Glutamatergic neuron (in vitro differentiated cells): ENCODE measurements at regions not wholly inside any gene's neighbourhood (a gene's known extent, or its start where the extent isn't known, plus 50 kb on each side); places are given as distances from the start of the nearest gene placed in this dataset.
A peak's percentile ranks its signal among the peaks of the same experiment; 100 is the strongest.

ENCODE experiments used
- DNase-seq: peaks from one replicate; pipeline ENCODE4 v3.0.0; 2022
- H3K27ac Mint-ChIP-seq: one replicate; pipeline ENCODE4 v1.8.0; 2020; ENCODE audit warnings: mild to moderate bottlenecking, mixed read lengths, inconsistent platforms; ENCODE audit not compliant: unreplicated experiment
- H3K27me3 Mint-ChIP-seq: one replicate; pipeline ENCODE4 v1.8.0; 2020; ENCODE audit warnings: mild to moderate bottlenecking, moderate library complexity, mixed read lengths, inconsistent platforms; ENCODE audit not compliant: unreplicated experiment
- H3K36me3 Mint-ChIP-seq: one replicate; pipeline ENCODE4 v1.8.0; 2020; ENCODE audit warnings: mild to moderate bottlenecking, mixed read lengths, inconsistent platforms; ENCODE audit not compliant: unreplicated experiment
- H3K4me1 Mint-ChIP-seq: one replicate; pipeline ENCODE4 v1.8.0; 2020; ENCODE audit warnings: mild to moderate bottlenecking, low read depth, mixed read lengths, inconsistent platforms; ENCODE audit not compliant: unreplicated experiment
- H3K4me3 Mint-ChIP-seq: one replicate; pipeline ENCODE4 v1.8.0; 2020; ENCODE audit warnings: mild to moderate bottlenecking, mixed read lengths, inconsistent platforms; ENCODE audit not compliant: unreplicated experiment
- H3K9me3 Mint-ChIP-seq: one replicate; pipeline ENCODE4 v1.8.0; 2020; ENCODE audit warnings: mild to moderate bottlenecking, moderate library complexity, mixed read lengths, inconsistent platforms; ENCODE audit not compliant: unreplicated experiment
- CTCF ChIP-seq: fragments of 200-600 bp; sonication (generic); IDR thresholded peaks from one replicate; pipeline ENCODE4 v1.5.0; 2021; ENCODE audit not compliant: partially characterized antibody, unreplicated experiment

- Mint-ChIP-seq H3K9me3 (peaks cover 5% of the 10 kb centered on the region), H3K27me3 (no peaks in the 10 kb centered on the region), H3K4me1 (no peaks in the 10 kb centered on the region), H3K36me3 (no peaks in the 10 kb centered on the region), H3K4me3 (no peak overlapping the region), H3K27ac (no peak overlapping the region)
- no peak for DNase-seq
- no peak for TF ChIP-seq CTCF
These were observed 68.5 kb downstream of the CDC14C start for GRCh38 chr7:48992816-48993215.

DNA sequence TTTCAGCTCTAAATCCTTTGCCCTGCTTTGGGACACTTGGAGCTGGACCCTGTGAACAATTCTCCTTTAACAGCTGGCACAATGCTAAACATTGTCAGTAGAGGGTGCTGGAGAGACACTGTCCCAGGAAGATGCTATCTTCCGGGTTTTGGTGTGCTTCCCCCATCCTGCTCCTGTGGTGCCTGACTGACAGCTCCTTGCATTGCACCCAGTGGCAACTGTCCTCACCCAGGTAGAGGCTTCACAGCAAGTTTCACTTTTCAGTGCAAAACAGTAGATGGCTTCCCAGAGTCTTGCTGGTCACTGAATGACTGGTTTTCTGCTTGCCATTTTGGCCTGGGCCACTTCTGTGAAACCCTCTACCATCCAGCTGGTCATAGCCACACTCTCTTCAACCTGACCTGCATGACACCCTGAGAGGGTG is 77.3 kb downstream of the CDC14C start:
- H3K4me3 Mint-ChIP-seq = no peak overlapping the region
- no peak overlapping the region for H3K27ac Mint-ChIP-seq
- peaks cover 6% of the 10 kb centered on the region for H3K36me3 Mint-ChIP-seq

GRCh38 chr7:49010717-49011116 is 86.4 kb downstream of the CDC14C start:
- no peak for DNase-seq
- no peaks in the 10 kb centered on the region for H3K27me3 Mint-ChIP-seq
- H3K9me3 Mint-ChIP-seq = peaks cover 1% of the 10 kb centered on the region
- no peak overlapping the region for H3K27ac Mint-ChIP-seq
- H3K4me3 Mint-ChIP-seq = no peak overlapping the region
- no peak for TF ChIP-seq CTCF
- peaks cover under 1% of the 10 kb centered on the region for H3K36me3 Mint-ChIP-seq
- H3K4me1 Mint-ChIP-seq = peaks cover 2% of the 10 kb centered on the region

More for the DNA sequence above, 77.3 kb downstream of the CDC14C start:
- H3K9me3 Mint-ChIP-seq = no peaks in the 10 kb centered on the region
- H3K27me3 Mint-ChIP-seq = peaks cover 2% of the 10 kb centered on the region
- TF ChIP-seq CTCF = peak; percentile 72
- peak; percentile 39 for DNase-seq
- peaks cover 2% of the 10 kb centered on the region for H3K4me1 Mint-ChIP-seq

DNA sequence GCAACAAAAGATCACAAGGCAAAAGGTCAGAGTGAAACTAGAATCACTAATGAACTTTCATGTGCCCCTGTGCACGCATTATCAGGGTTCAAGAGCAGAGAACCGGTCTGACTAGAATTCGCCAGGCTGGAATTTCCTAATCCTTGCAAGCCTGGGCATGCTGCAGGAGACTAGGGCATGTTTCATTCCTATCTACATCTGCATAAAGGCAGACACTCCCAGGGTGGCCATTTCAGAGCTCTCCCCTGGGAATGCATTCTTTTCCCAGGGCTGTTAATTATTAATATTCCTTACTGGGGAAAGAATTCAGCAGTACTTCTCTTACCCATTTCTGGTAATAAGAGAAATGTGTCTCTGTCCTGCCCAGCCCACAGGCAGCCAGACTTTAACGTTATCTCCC is 90.5 kb downstream of the CDC14C start:
- Mint-ChIP-seq H3K4me3 (no peak overlapping the region), H3K4me1 (peaks cover 2% of the 10 kb centered on the region), H3K9me3 (peaks cover 3% of the 10 kb centered on the region), H3K36me3 (no peaks in the 10 kb centered on the region), H3K27me3 (no peaks in the 10 kb centered on the region), H3K27ac (no peak overlapping the region)
- DNase-seq = no peak
- no peak for TF ChIP-seq CTCF

GRCh38 chr7:49020145-49020544 is 95.8 kb downstream of the CDC14C start:
- Mint-ChIP-seq H3K4me3 (no peak overlapping the region), H3K4me1 (no peaks in the 10 kb centered on the region), H3K9me3 (peaks cover 2% of the 10 kb centered on the region), H3K36me3 (no peaks in the 10 kb centered on the region), H3K27me3 (no peaks in the 10 kb centered on the region), H3K27ac (no peak overlapping the region)
- no peak for TF ChIP-seq CTCF
- no peak for DNase-seq
